ENCODE measurements at regions not wholly inside any gene's neighbourhood (a gene's known extent, or its start where the extent isn't known, plus 50 kb on each side); places are given as distances from the start of the nearest gene placed in this dataset.

GRCh38 chr2:186984481-186984880 is 135.5 kb upstream of the ZSWIM2 start:
- Histone ChIP-seq H3K4me3 (no peak overlapping the region), H3K4me1 (no peaks in the 10 kb centered on the region), H3K27me3 (no peaks in the 10 kb centered on the region), H3K9me3 (peaks cover 0 to 21% (median 0%) of the 10 kb centered on the region in 3 donors), H3K36me3 (no peaks in the 10 kb centered on the region), H3K27ac (no peak overlapping the region)
- no peak for TF ChIP-seq POLR2A (IDR thresholded peaks at IDR 0.05)
- WGBS, 2 donors (ENCODE audit: low coverage in 1 of 2) = 87 to 94% methylated on average over 2 to 3 of the region's 3 CpGs
- no peak for ATAC-seq

- no peaks in the 10 kb centered on the region for H3K9me3 ChIP-seq
- H3K27me3 ChIP-seq = no peaks in the 10 kb centered on the region
- TF ChIP-seq POLR2AphosphoS5 (IDR thresholded peaks at IDR 0.05) = no peak
- TF ChIP-seq EP300 (IDR thresholded peaks at IDR 0.05) = no peak
- no peak for TF ChIP-seq CTCF (IDR thresholded peaks at IDR 0.05)
- no peak for TF ChIP-seq POLR2A (IDR thresholded peaks at IDR 0.05)
- no peaks in the 10 kb centered on the region for H3K4me1 ChIP-seq
- no peak overlapping the region for H3K4me3 ChIP-seq
- WGBS, 2 donors (ENCODE audit: low coverage in 1 of 2) = 80 to 88% methylated on average over 11 of the region's 11 CpGs
- H3K36me3 ChIP-seq = no peaks in the 10 kb centered on the region
- ATAC-seq = no peak
- H3K27ac ChIP-seq = no peak overlapping the region
Observed at GRCh38 chr2:186980787-186981550, 132.0 kb upstream of the ZSWIM2 start.

- WGBS, 2 donors (ENCODE audit: low coverage in 1 of 2) = 97 to 100% methylated on average over 2 of the region's 2 CpGs
- Histone ChIP-seq H3K27me3 (no peaks in the 10 kb centered on the region), H3K4me1 (no peaks in the 10 kb centered on the region), H3K27ac (no peak overlapping the region), H3K9me3 (no peaks in the 10 kb centered on the region), H3K36me3 (no peaks in the 10 kb centered on the region), H3K4me3 (no peak overlapping the region)
- ATAC-seq = no peak
- no peak for TF ChIP-seq CTCF (IDR thresholded peaks at IDR 0.05)
- no peak for TF ChIP-seq POLR2AphosphoS5 (IDR thresholded peaks at IDR 0.05)
- no peak for TF ChIP-seq POLR2A (IDR thresholded peaks at IDR 0.05)
- no peak for TF ChIP-seq EP300 (IDR thresholded peaks at IDR 0.05)
Observed at GRCh38 chr2:186980117-186980442, 131.1 kb upstream of the ZSWIM2 start.

GRCh38 chr2:186979439-186980116 is 130.6 kb upstream of the ZSWIM2 start:
- no peak for ATAC-seq
- H3K27me3 ChIP-seq = no peaks in the 10 kb centered on the region
- no peaks in the 10 kb centered on the region for H3K9me3 ChIP-seq
- H3K4me1 ChIP-seq = no peaks in the 10 kb centered on the region
- 89 to 98% methylated on average over 5 to 9 of the region's 10 CpGs for WGBS, 2 donors (ENCODE audit: low coverage in 1 of 2)
- no peak overlapping the region for H3K4me3 ChIP-seq
- H3K36me3 ChIP-seq = no peaks in the 10 kb centered on the region
- TF ChIP-seq POLR2AphosphoS5 (IDR thresholded peaks at IDR 0.05) (no peak), CTCF (IDR thresholded peaks at IDR 0.05) (no peak), EP300 (IDR thresholded peaks at IDR 0.05) (no peak), POLR2A (IDR thresholded peaks at IDR 0.05) (no peak)
- H3K27ac ChIP-seq = no peak overlapping the region

- Histone ChIP-seq H3K9me3 (no peaks in the 10 kb centered on the region), H3K27me3 (no peaks in the 10 kb centered on the region), H3K4me1 (no peaks in the 10 kb centered on the region), H3K27ac (no peak overlapping the region), H3K4me3 (no peak overlapping the region), H3K36me3 (no peaks in the 10 kb centered on the region)
- WGBS, 2 donors (ENCODE audit: low coverage in 1 of 2) = 67% methylated on average over 1 of the region's 3 CpGs; no CpG with 5 or more reads in 1 of the 2 donors
- ATAC-seq = no peak
- no peak for TF ChIP-seq POLR2AphosphoS5 (IDR thresholded peaks at IDR 0.05)
Observed at GRCh38 chr2:186977433-186978045, 128.6 kb upstream of the ZSWIM2 start.

Data from gastroesophageal sphincter (tissue), 4 donors.